GM13976 (cell line): ENCODE measurements at regions not wholly inside any gene's neighbourhood (a gene's known extent, or its start where the extent isn't known, plus 50 kb on each side); places are given as distances from the start of the nearest gene placed in this dataset.
"Not testable (repeated sequence)": the region's sequence is repeated elsewhere in the genome, so short reads cannot be mapped to it uniquely, and the experiment has no call there.

Experiments used
- DNase-seq: peaks from one replicate; pipeline ENCODE4 v3.0.0; 2012; ENCODE audit warnings: low spot score
- CTCF ChIP-seq: IDR thresholded peaks from 2 replicates; pipeline ENCODE4 v1.5.1; 2012; ENCODE audit warnings: borderline replicate concordance, mild to moderate bottlenecking; ENCODE audit not compliant: insufficient read depth; ENCODE audit errors: extremely low read depth, missing control alignments, control extremely low read depth
- in situ Hi-C: fragments of 300-500 bp; cut with MboI; formaldehyde crosslinking; loops from one replicate; pipeline ENCODE4 v1.12.0; 2022; ENCODE audit warnings: low sequenced_read_pairs, mixed read lengths, inconsistent platforms; ENCODE audit not compliant: unreplicated experiment

GRCh38 chr7:24434972-24435371 lies 138.3 kb upstream of the PALS2 start:
- in situ Hi-C loops = no loop called here
- TF ChIP-seq CTCF = no peak
- DNase-seq = no peak

GRCh38 chr7:24436131-24436920 lies 136.9 kb upstream of the PALS2 start:
- DNase-seq = no peak
- in situ Hi-C loops = no loop called here
- no peak for TF ChIP-seq CTCF

DNA sequence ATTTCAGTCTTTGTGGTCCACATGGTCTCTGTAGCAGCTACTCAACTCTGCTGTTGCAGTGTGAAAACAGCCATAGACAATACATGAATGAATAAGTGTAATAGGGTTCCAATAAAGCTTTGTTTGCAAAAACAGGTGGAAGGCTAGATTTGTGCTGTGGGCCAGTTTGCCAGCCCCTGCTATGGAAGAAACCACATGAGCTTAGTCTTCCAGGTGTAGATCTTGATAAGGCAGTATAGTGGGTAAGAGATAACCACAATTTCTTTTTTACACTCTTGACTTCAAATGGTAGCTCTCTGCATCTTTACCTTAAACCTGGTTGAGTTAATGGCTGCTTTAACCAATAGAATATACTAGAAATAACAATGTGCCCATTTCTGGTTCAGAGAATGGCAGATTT lies 135.0 kb upstream of the PALS2 start:
- no peak for DNase-seq
- in situ Hi-C loops = no loop called here

DNA sequence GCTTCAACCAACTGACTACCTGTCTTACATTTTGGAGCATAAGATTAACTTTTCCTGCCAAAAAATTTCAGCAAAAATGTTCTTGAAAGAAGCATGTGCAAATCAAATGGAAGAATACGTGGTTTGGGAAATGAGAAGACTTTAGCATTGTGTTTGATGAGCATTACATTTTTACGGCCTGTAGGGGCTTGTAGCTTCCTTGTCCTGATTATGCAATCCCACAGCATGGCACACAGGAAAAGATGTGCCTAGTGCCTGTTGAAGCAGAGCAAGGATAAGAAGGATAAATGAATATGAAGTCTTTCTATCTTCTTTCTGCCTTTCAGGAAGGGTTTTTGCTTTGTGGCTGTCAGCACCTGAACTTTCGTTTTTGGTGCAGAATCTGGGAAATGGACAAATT lies 134.1 kb upstream of the PALS2 start:
- DNase-seq, in situ Hi-C loops: not testable (repeated sequence)

More for the DNA sequence above, 135.0 kb upstream of the PALS2 start:
- TF ChIP-seq CTCF = no peak

GRCh38 chr7:24440892-24441291 lies 132.4 kb upstream of the PALS2 start:
- in situ Hi-C loops = no loop called here
- no peak for TF ChIP-seq CTCF
- DNase-seq = no peak

GRCh38 chr7:24441314-24442027 lies 131.8 kb upstream of the PALS2 start:
- no peak for DNase-seq
- no peak for TF ChIP-seq CTCF
- in situ Hi-C loops = no loop called here

GRCh38 chr7:24442170-24442777 lies 131.0 kb upstream of the PALS2 start:
- in situ Hi-C loops = no loop called here
- no peak for TF ChIP-seq CTCF
- DNase-seq = no peak
